ENCODE measurements at regions not wholly inside any gene's neighbourhood (a gene's known extent, or its start where the extent isn't known, plus 50 kb on each side); places are given as distances from the start of the nearest gene placed in this dataset.

- TF ChIP-seq POLR2A (IDR thresholded peaks at IDR 0.05; ENCODE audit: low read depth, low read length), result no peak
- no peak for TF ChIP-seq POLR2AphosphoS5 (IDR thresholded peaks at IDR 0.05; ENCODE audit: low read depth, low read length)
These were observed 276.7 kb downstream of the ZIC4 start for GRCh38 chr3:147129665-147130064.

Data from GM12891 (cell line).